ENCODE measurements at regions not wholly inside any gene's neighbourhood (a gene's known extent, or its start where the extent isn't known, plus 50 kb on each side); places are given as distances from the start of the nearest gene placed in this dataset.
"Not testable (repeated sequence)": the region's sequence is repeated elsewhere in the genome, so short reads cannot be mapped to it uniquely, and the experiment has no call there.

GRCh38 chr7:149995369-149996026, 121.7 kb downstream of the ATP6V0E2 start:
- DNase-seq (ENCODE audit: low read depth in 3 of 3): not testable (repeated sequence)

- DNase-seq (ENCODE audit: low read depth in 3 of 3): peak in 1 of 3 donors; percentile 2
Measured at GRCh38 chr7:150000780-150001599, 127.2 kb downstream of the ATP6V0E2 start.

GRCh38 chr7:150003304-150003810, 129.6 kb downstream of the ATP6V0E2 start:
- no peak for DNase-seq (ENCODE audit: low read depth in 3 of 3)

- DNase-seq (ENCODE audit: low read depth in 3 of 3): not testable (repeated sequence)
Measured at GRCh38 chr7:150003973-150004372, 130.2 kb downstream of the ATP6V0E2 start.

GRCh38 chr7:150004843-150005242, 131.1 kb downstream of the ATP6V0E2 start:
- DNase-seq (ENCODE audit: low read depth in 3 of 3): not testable (repeated sequence)

GRCh38 chr7:150009620-150010303, 136.0 kb downstream of the ATP6V0E2 start:
- not testable (repeated sequence) for DNase-seq (ENCODE audit: low read depth in 3 of 3)

- DNase-seq (ENCODE audit: low read depth in 3 of 3): not testable (repeated sequence)
Measured at GRCh38 chr7:150016651-150017189, 143.0 kb downstream of the ATP6V0E2 start.

GRCh38 chr7:150020210-150020609, 146.4 kb downstream of the ATP6V0E2 start:
- DNase-seq (ENCODE audit: low read depth in 3 of 3): not testable (repeated sequence)

- not testable (repeated sequence) for DNase-seq (ENCODE audit: low read depth in 3 of 3)
Measured at GRCh38 chr7:150024550-150025490, 151.1 kb downstream of the ATP6V0E2 start.

GRCh38 chr7:150025802-150026201, 152.0 kb downstream of the ATP6V0E2 start:
- not testable (repeated sequence) for DNase-seq (ENCODE audit: low read depth in 3 of 3)

GRCh38 chr7:150028344-150029012, 154.7 kb downstream of the ATP6V0E2 start:
- not testable (repeated sequence) for DNase-seq (ENCODE audit: low read depth in 3 of 3)

GRCh38 chr7:150029013-150029389, 155.2 kb downstream of the ATP6V0E2 start:
- DNase-seq (ENCODE audit: low read depth in 3 of 3): not testable (repeated sequence)

GRCh38 chr7:150031733-150032132, 158.0 kb downstream of the ATP6V0E2 start:
- not testable (repeated sequence) for DNase-seq (ENCODE audit: low read depth in 3 of 3)

GRCh38 chr7:150033711-150034110, 159.9 kb downstream of the ATP6V0E2 start:
- not testable (repeated sequence) for DNase-seq (ENCODE audit: low read depth in 3 of 3)

GRCh38 chr7:150035769-150036168, 162.0 kb downstream of the ATP6V0E2 start:
- DNase-seq (ENCODE audit: low read depth in 3 of 3): not testable (repeated sequence)

GRCh38 chr7:150039061-150039460, 165.3 kb downstream of the ATP6V0E2 start:
- DNase-seq (ENCODE audit: low read depth in 3 of 3): not testable (repeated sequence)

GRCh38 chr7:150042281-150042680, 168.5 kb downstream of the ATP6V0E2 start:
- DNase-seq (ENCODE audit: low read depth in 3 of 3): not testable (repeated sequence)

- DNase-seq (ENCODE audit: low read depth in 3 of 3): not testable (repeated sequence)
Measured at GRCh38 chr7:150044771-150045170, 171.0 kb downstream of the ATP6V0E2 start.

- not testable (repeated sequence) for DNase-seq (ENCODE audit: low read depth in 3 of 3)
Measured at GRCh38 chr7:150045596-150045995, 171.8 kb downstream of the ATP6V0E2 start.

Data from stimulated activated CD4-positive, alpha-beta T cell treated with anti-CD3 and anti-CD28 coated beads, TNF-alpha, amount 100 ng/mL, for 48 hours (primary cell).